SK-N-SH treated with all-trans-retinoic acid at 6 μM for 48 hours (cell line): ENCODE measurements at regions not wholly inside any gene's neighbourhood (a gene's known extent, or its start where the extent isn't known, plus 50 kb on each side); places are given as distances from the start of the nearest gene placed in this dataset.

Experiments
- ARNTL ChIP-seq: fragments of 450-650 bp; formaldehyde crosslinking; IDR thresholded peaks from 2 replicates; pipeline ENCODE4 v1.5.0; 2020; ENCODE audit warnings: low read depth, mild to moderate bottlenecking, moderate library complexity, borderline replicate concordance
- CSDC2 ChIP-seq: fragments of 250-450 bp; sonication (Bioruptor Pico); IDR thresholded peaks from 2 replicates; pipeline ENCODE4 v1.5.0; 2020; ENCODE audit warnings: mild to moderate bottlenecking, moderate library complexity
- ESRRG ChIP-seq: fragments of 250-450 bp; sonication (Bioruptor Pico); IDR thresholded peaks from 2 replicates; pipeline ENCODE4 v1.6.1; 2021; ENCODE audit warnings: mild to moderate bottlenecking
- GLIS3 ChIP-seq: fragments of 250-450 bp; sonication (Bioruptor Pico); IDR thresholded peaks from 2 replicates; pipeline ENCODE4 v1.5.0; 2020; ENCODE audit warnings: mild to moderate bottlenecking, moderate library complexity
- ZC3H10 ChIP-seq: fragments of 250-450 bp; sonication (Bioruptor Pico); IDR thresholded peaks from 2 replicates; pipeline ENCODE4 v1.5.1; 2021; ENCODE audit warnings: mild to moderate bottlenecking, moderate library complexity
- ZFP3 ChIP-seq: fragments of 250-450 bp; sonication (Bioruptor Pico); IDR thresholded peaks from 2 replicates; pipeline ENCODE4 v1.5.0; 2020; ENCODE audit warnings: mild to moderate bottlenecking, moderate library complexity
- ZFP30 ChIP-seq: fragments of 450-650 bp; formaldehyde crosslinking; IDR thresholded peaks from 2 replicates; pipeline ENCODE4 v1.5.0; 2022; ENCODE audit warnings: mild to moderate bottlenecking, moderate library complexity
- ZNF565 ChIP-seq: fragments of 450-650 bp; formaldehyde crosslinking; conservative IDR thresholded peaks from 2 replicates; pipeline ENCODE4 v1.5.0; 2020; ENCODE audit warnings: low read depth, mild to moderate bottlenecking, moderate library complexity
- TF ChIP-seq, protein P1 (sequence below): fragments of 250-450 bp; sonication (Bioruptor Pico); IDR thresholded peaks from 2 replicates; pipeline ENCODE4 v1.5.1; 2020; ENCODE audit warnings: low read depth, mild to moderate bottlenecking, moderate library complexity
- TF ChIP-seq, protein P2 (sequence below): fragments of 250-450 bp; sonication (Bioruptor Pico); IDR thresholded peaks from 2 replicates; pipeline ENCODE4 v1.5.0; 2020; ENCODE audit warnings: mild to moderate bottlenecking, moderate library complexity
- TF ChIP-seq, protein P3 (sequence below): fragments of 250-450 bp; sonication (Bioruptor Pico); IDR thresholded peaks from 2 replicates; pipeline ENCODE4 v1.8.0; 2020; ENCODE audit warnings: mild to moderate bottlenecking, moderate library complexity, borderline replicate concordance

DNA sequence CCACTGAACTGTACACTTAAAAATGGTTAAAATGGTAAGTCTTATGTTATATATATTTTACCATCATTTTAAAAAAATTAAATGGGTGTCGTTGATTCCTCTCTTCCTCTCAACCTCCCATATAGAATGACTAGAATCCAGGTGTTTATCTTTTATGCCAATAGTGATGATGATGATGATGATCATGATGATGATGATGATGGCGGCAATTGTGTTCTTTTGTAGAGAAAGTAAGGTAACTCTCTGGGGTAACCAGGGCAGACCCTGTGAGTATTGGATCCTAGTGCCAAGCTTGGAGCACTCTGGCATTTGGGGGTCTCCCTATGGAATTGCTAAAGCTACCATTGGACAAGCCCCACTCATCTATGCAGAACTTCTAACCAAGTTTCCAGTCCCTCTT lies 113.6 kb downstream of the GLI2 start:
- no peak for TF ChIP-seq ARNTL (CRISPR knock-in tag)
- TF ChIP-seq, protein P1, sequence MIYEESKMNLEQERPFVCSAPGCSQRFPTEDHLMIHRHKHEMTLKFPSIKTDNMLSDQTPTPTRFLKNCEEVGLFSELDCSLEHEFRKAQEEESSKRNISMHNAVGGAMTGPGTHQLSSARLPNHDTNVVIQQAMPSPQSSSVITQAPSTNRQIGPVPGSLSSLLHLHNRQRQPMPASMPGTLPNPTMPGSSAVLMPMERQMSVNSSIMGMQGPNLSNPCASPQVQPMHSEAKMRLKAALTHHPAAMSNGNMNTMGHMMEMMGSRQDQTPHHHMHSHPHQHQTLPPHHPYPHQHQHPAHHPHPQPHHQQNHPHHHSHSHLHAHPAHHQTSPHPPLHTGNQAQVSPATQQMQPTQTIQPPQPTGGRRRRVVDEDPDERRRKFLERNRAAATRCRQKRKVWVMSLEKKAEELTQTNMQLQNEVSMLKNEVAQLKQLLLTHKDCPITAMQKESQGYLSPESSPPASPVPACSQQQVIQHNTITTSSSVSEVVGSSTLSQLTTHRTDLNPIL (CRISPR knock-in tag), result no peak
- TF ChIP-seq, protein P2, sequence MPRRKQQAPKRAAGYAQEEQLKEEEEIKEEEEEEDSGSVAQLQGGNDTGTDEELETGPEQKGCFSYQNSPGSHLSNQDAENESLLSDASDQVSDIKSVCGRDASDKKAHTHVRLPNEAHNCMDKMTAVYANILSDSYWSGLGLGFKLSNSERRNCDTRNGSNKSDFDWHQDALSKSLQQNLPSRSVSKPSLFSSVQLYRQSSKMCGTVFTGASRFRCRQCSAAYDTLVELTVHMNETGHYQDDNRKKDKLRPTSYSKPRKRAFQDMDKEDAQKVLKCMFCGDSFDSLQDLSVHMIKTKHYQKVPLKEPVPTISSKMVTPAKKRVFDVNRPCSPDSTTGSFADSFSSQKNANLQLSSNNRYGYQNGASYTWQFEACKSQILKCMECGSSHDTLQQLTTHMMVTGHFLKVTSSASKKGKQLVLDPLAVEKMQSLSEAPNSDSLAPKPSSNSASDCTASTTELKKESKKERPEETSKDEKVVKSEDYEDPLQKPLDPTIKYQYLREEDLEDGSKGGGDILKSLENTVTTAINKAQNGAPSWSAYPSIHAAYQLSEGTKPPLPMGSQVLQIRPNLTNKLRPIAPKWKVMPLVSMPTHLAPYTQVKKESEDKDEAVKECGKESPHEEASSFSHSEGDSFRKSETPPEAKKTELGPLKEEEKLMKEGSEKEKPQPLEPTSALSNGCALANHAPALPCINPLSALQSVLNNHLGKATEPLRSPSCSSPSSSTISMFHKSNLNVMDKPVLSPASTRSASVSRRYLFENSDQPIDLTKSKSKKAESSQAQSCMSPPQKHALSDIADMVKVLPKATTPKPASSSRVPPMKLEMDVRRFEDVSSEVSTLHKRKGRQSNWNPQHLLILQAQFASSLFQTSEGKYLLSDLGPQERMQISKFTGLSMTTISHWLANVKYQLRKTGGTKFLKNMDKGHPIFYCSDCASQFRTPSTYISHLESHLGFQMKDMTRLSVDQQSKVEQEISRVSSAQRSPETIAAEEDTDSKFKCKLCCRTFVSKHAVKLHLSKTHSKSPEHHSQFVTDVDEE (CRISPR knock-in tag), result no peak
- no peak for TF ChIP-seq ZC3H10 (CRISPR knock-in tag)
- no peak for TF ChIP-seq GLIS3 (CRISPR knock-in tag)
- TF ChIP-seq ZFP3, result no peak
- TF ChIP-seq, protein P3, sequence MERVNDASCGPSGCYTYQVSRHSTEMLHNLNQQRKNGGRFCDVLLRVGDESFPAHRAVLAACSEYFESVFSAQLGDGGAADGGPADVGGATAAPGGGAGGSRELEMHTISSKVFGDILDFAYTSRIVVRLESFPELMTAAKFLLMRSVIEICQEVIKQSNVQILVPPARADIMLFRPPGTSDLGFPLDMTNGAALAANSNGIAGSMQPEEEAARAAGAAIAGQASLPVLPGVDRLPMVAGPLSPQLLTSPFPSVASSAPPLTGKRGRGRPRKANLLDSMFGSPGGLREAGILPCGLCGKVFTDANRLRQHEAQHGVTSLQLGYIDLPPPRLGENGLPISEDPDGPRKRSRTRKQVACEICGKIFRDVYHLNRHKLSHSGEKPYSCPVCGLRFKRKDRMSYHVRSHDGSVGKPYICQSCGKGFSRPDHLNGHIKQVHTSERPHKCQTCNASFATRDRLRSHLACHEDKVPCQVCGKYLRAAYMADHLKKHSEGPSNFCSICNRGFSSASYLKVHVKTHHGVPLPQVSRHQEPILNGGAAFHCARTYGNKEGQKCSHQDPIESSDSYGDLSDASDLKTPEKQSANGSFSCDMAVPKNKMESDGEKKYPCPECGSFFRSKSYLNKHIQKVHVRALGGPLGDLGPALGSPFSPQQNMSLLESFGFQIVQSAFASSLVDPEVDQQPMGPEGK (CRISPR knock-in tag), result no peak
- no peak for TF ChIP-seq CSDC2 (CRISPR knock-in tag)
- no peak for TF ChIP-seq ESRRG (CRISPR knock-in tag)
- no peak for TF ChIP-seq ZNF565 (CRISPR knock-in tag)
- TF ChIP-seq ZFP30 (CRISPR knock-in tag), result no peak
